H1 (cell line): ENCODE measurements at regions not wholly inside any gene's neighbourhood (a gene's known extent, or its start where the extent isn't known, plus 50 kb on each side); places are given as distances from the start of the nearest gene placed in this dataset.

ENCODE experiments used
- CTCF ChIA-PET: fragments of 300-600 bp; sonication (Branson Sonifier 250); formaldehyde crosslinking; loops from one replicate; lab custom pipeline; 2021; ENCODE audit not compliant: partially characterized antibody; lab: Charles Lee
- POLR2A ChIA-PET: fragments of 300-600 bp; sonication (Branson Sonifier 250); formaldehyde crosslinking; loops from one replicate; lab custom pipeline; 2021; ENCODE audit warnings: inconsistent platforms; ENCODE audit not compliant: partially characterized antibody; lab: Charles Lee
- DNase-seq, 2 experiments: peaks; one replicate each; pipeline versions ENCODE4 v3.0.0 to v3.0.0-alpha.2; 2010 to 2022; ENCODE audit warnings: low spot score in 2 of 2, low read depth in 1 of 2, mixed read lengths in 1 of 2
- FAIRE-seq: peaks from 2 replicates; lab custom pipeline; 2011; peaks lifted over from hg19 to GRCh38; lab: Jason Lieb, UNC
- H2AFZ ChIP-seq: 2 replicates; pipeline ENCODE4 v1.8.1; 2012; ENCODE audit warnings: low read length, inconsistent platforms
- H2AK5ac ChIP-seq: 2 replicates; pipeline ENCODE4 v1.6.1; 2013; ENCODE audit warnings: low read depth, low read length
- H2BK120ac ChIP-seq: replicated peaks from 2 replicates; pipeline ENCODE3; 2013; ENCODE audit warnings: low read depth, low read length, inconsistent platforms
- H2BK12ac ChIP-seq: 2 replicates; pipeline ENCODE4 v1.6.1; 2013; ENCODE audit warnings: low read depth, low read length
- H2BK15ac ChIP-seq: 2 replicates; pipeline ENCODE4 v1.6.1; 2013; ENCODE audit warnings: low read length
- H2BK20ac ChIP-seq: 2 replicates; pipeline ENCODE4 v1.6.1; 2013; ENCODE audit warnings: low read length
- H2BK5ac ChIP-seq: 2 replicates; pipeline ENCODE4 v1.6.1; 2013; ENCODE audit warnings: low read depth, low read length
- H3K14ac ChIP-seq: 2 replicates; pipeline ENCODE4 v1.6.1; 2013; ENCODE audit warnings: inconsistent platforms; ENCODE audit not compliant: insufficient read length
- H3K18ac ChIP-seq: 2 replicates; pipeline ENCODE4 v1.6.1; 2013; ENCODE audit warnings: low read length; ENCODE audit errors: extremely low read depth
- H3K23ac ChIP-seq: 2 replicates; pipeline ENCODE4 v1.6.1; 2013; ENCODE audit warnings: inconsistent platforms; ENCODE audit not compliant: insufficient read length
- H3K23me2 ChIP-seq: 2 replicates; pipeline ENCODE4 v1.6.1; 2013; ENCODE audit warnings: low read depth, low read length
- H3K27ac ChIP-seq: 2 replicates; pipeline ENCODE4 v1.6.1; 2011; ENCODE audit warnings: low read depth, low read length, inconsistent platforms
- H3K27me3 ChIP-seq, 4 experiments: replicated peaks in 1 of 4; 1 replicate in 1 of 4; 2 replicates in 3 of 4; pipeline versions ENCODE4 v1.6.1 to v1.8.1; 2011 to 2013; ENCODE audit warnings: low read length in 3 of 4, mild to moderate bottlenecking in 3 of 4, inconsistent platforms in 2 of 4, mixed read lengths in 2 of 4, moderate library complexity in 1 of 4; ENCODE audit not compliant: control insufficient read depth in 3 of 4, insufficient read depth in 3 of 4; ENCODE audit errors: extremely low read depth in 1 of 4
- H3K36me3 ChIP-seq, 4 experiments: 2 replicates each; pipeline versions ENCODE4 v1.6.1 to v1.8.1; 2011 to 2013; ENCODE audit warnings: mild to moderate bottlenecking in 4 of 4, low read length in 3 of 4, moderate library complexity in 2 of 4, control low read depth in 1 of 4, inconsistent platforms in 1 of 4; ENCODE audit not compliant: insufficient read depth in 4 of 4, control insufficient read depth in 2 of 4
- H3K4ac ChIP-seq: replicated peaks from 2 replicates; pipeline ENCODE3; 2013; ENCODE audit warnings: low read length, low read depth, mixed read lengths, inconsistent platforms; ENCODE audit not compliant: insufficient read length
- H3K4me1 ChIP-seq, 4 experiments: replicated peaks in 1 of 4; 1 replicate in 1 of 4; 2 replicates in 3 of 4; pipeline versions ENCODE4 v1.6.1 to v1.8.1; 2011 to 2013; ENCODE audit warnings: low read length in 3 of 4, inconsistent platforms in 2 of 4, mixed read lengths in 1 of 4; ENCODE audit not compliant: insufficient read depth in 4 of 4, control insufficient read depth in 3 of 4
- H3K4me2 ChIP-seq, 2 experiments: 2 replicates each; pipeline versions ENCODE4 v1.6.1 to v1.8.1; 2011 to 2013; ENCODE audit warnings: low read depth in 2 of 2, low read length in 2 of 2, control low read depth in 1 of 2, inconsistent platforms in 1 of 2, mild to moderate bottlenecking in 1 of 2; ENCODE audit not compliant: insufficient read depth in 1 of 2
- H3K4me3 ChIP-seq, 4 experiments: fragments of 200-600, 300-600 bp in 1 of 4; sonication (generic), shearing (Covaris generic), sonication (Bioruptor Twin) in 1 of 4; 2 replicates each; pipeline versions ENCODE4 v1.5.1 to v1.8.1; 2011 to 2016; ENCODE audit warnings: low read length in 4 of 4, low read depth in 3 of 4, control low read depth in 2 of 4, inconsistent platforms in 2 of 4, mild to moderate bottlenecking in 2 of 4, mixed read lengths in 1 of 4, moderate library complexity in 1 of 4; ENCODE audit not compliant: insufficient read depth in 2 of 4; ENCODE audit errors: extremely low read depth in 1 of 4
- H3K56ac ChIP-seq: replicated peaks from 2 replicates; pipeline ENCODE3; 2013; ENCODE audit warnings: low read depth, mild to moderate bottlenecking, mixed read lengths, low read length, inconsistent platforms; ENCODE audit not compliant: insufficient read length
- H3K79me1 ChIP-seq: 2 replicates; pipeline ENCODE4 v1.6.1; 2013; ENCODE audit warnings: low read depth, low read length, control low read depth
- H3K79me2 ChIP-seq, 2 experiments: 2 replicates each; pipeline versions ENCODE4 v1.6.1 to v1.8.1; 2012 to 2013; ENCODE audit warnings: low read length in 2 of 2, mild to moderate bottlenecking in 2 of 2, inconsistent platforms in 1 of 2; ENCODE audit not compliant: insufficient read depth in 2 of 2, control insufficient read depth in 1 of 2
- H3K9ac ChIP-seq, 4 experiments: replicated peaks in 1 of 4; 1 replicate in 1 of 4; 2 replicates in 3 of 4; pipeline versions ENCODE4 v1.6.1 to v1.8.1; 2011 to 2013; ENCODE audit warnings: low read depth in 3 of 4, low read length in 3 of 4, control low read depth in 2 of 4, mild to moderate bottlenecking in 2 of 4, moderate library complexity in 2 of 4, inconsistent platforms in 1 of 4; ENCODE audit errors: extremely low read depth in 1 of 4
- H3K9me3 ChIP-seq, 2 experiments: 2 replicates each; pipeline versions ENCODE4 v1.6.1 to v1.8.1; 2012 to 2013; ENCODE audit warnings: mild to moderate bottlenecking in 2 of 2, moderate library complexity in 2 of 2, control low read depth in 1 of 2, inconsistent platforms in 1 of 2, low read depth in 1 of 2, low read length in 1 of 2, mixed read lengths in 1 of 2; ENCODE audit not compliant: insufficient read depth in 2 of 2
- H4K20me1 ChIP-seq, 2 experiments: replicated peaks in 1 of 2; 2 replicates each; pipeline versions ENCODE3 to v1.8.1; 2011 to 2013; ENCODE audit warnings: inconsistent platforms in 2 of 2, low read length in 2 of 2, mild to moderate bottlenecking in 1 of 2; ENCODE audit not compliant: insufficient read depth in 2 of 2, control insufficient read depth in 1 of 2
- H4K5ac ChIP-seq: 2 replicates; pipeline ENCODE4 v1.6.1; 2013; ENCODE audit warnings: low read length, low read depth, mixed read lengths, inconsistent platforms; ENCODE audit not compliant: insufficient read length
- H4K8ac ChIP-seq: 2 replicates; pipeline ENCODE4 v1.8.0; 2013; ENCODE audit warnings: mild to moderate bottlenecking, moderate library complexity, low read length, inconsistent platforms; ENCODE audit not compliant: insufficient read depth; ENCODE audit errors: extremely low read depth
- H4K91ac ChIP-seq: replicated peaks from 2 replicates; pipeline ENCODE3; 2013; ENCODE audit warnings: low read length, mixed read lengths, inconsistent platforms; ENCODE audit not compliant: insufficient read length
- BRCA1 ChIP-seq: IDR thresholded peaks from 2 replicates; pipeline ENCODE4 v1.6.1; 2012; ENCODE audit warnings: low read depth, low read length, improper control_type of control experiment
- CTBP2 ChIP-seq: IDR thresholded peaks from 2 replicates; pipeline ENCODE4 v1.7.0; 2011; ENCODE audit warnings: borderline replicate concordance, mild to moderate bottlenecking, moderate library complexity, mixed read lengths, low read length; ENCODE audit not compliant: insufficient read depth, insufficient read length
- JUN ChIP-seq: IDR thresholded peaks from 2 replicates; pipeline ENCODE4 v1.6.1; 2011; ENCODE audit warnings: low read depth, mild to moderate bottlenecking, improper control_type of control experiment, low read length
- JUND ChIP-seq: IDR thresholded peaks from 2 replicates; pipeline ENCODE4 v1.6.1; 2011; ENCODE audit warnings: mild to moderate bottlenecking, improper control_type of control experiment, low read length
- MAFK ChIP-seq: IDR thresholded peaks from 2 replicates; pipeline ENCODE4 v1.6.1; 2012; ENCODE audit warnings: low read depth, mild to moderate bottlenecking, improper control_type of control experiment, low read length
- POLR2A ChIP-seq, 2 experiments: IDR thresholded peaks; 1 replicate in 1 of 2; 2 replicates in 1 of 2; pipeline ENCODE4 v1.6.1; 2011; ENCODE audit warnings: low read depth in 2 of 2, low read length in 2 of 2, mild to moderate bottlenecking in 2 of 2; ENCODE audit errors: control extremely low read depth in 1 of 2
- RAD21 ChIP-seq, 2 experiments: IDR thresholded peaks in 1 of 2; conservative IDR thresholded peaks in 1 of 2; 2 replicates each; pipeline ENCODE4 v1.6.1; 2011; ENCODE audit warnings: low read depth in 2 of 2, low read length in 2 of 2, improper control_type of control experiment in 1 of 2, inconsistent platforms in 1 of 2, mild to moderate bottlenecking in 1 of 2, moderate library complexity in 1 of 2
- TAF7 ChIP-seq: optimal IDR thresholded peaks from 2 replicates; pipeline ENCODE3; 2011; ENCODE audit warnings: low read depth, mild to moderate bottlenecking, inconsistent platforms, low read length, moderate library complexity, borderline replicate concordance
- TBP ChIP-seq: IDR thresholded peaks from 2 replicates; pipeline ENCODE4 v1.6.1; 2011; ENCODE audit warnings: low read depth, low read length, improper control_type of control experiment
- WGBS, 2 experiments: shearing (Covaris generic) in 1 of 2; methylation state at CpG; one replicate each; pipeline versions ENCODE4 v1.1.6 to v1.1.7; 2013 to 2015; ENCODE audit warnings: low lambda C conversion rate in 2 of 2, mixed read lengths in 2 of 2, inconsistent platforms in 1 of 2, low coverage in 1 of 2, missing lambda C conversion rate in 1 of 2; ENCODE audit not compliant: insufficient replicate concordance in 2 of 2, insufficient coverage in 1 of 2, insufficient read length in 1 of 2; ENCODE audit errors: extremely low coverage in 1 of 2, missing lambda C conversion rate in 1 of 2; 5-methylcytosine and 5-hydroxymethylcytosine counted together

GRCh38 chr3:69462022-69462825 is 76.3 kb upstream of the FRMD4B start:
- no peak overlapping the region for H3K4me2 ChIP-seq
- no peak overlapping the region for H3K27ac ChIP-seq
- H3K4me3 ChIP-seq: no peak overlapping the region
- H4K20me1 ChIP-seq: no peaks in the 10 kb centered on the region
- no peak overlapping the region for H2BK20ac ChIP-seq
- 92% methylated on average over 6 of the region's 6 CpGs; no CpG with 5 or more reads in 1 of the 2 experiments for WGBS, 2 experiments
- H2AFZ ChIP-seq: no peak overlapping the region
- H3K4me1 ChIP-seq: no peaks in the 10 kb centered on the region
- H2AK5ac ChIP-seq: no peak overlapping the region
- no peak overlapping the region for H4K91ac ChIP-seq
- H3K36me3 ChIP-seq: no peaks in the 10 kb centered on the region
- H3K18ac ChIP-seq: no peak overlapping the region
- H2BK12ac ChIP-seq: no peak overlapping the region
- H3K9ac ChIP-seq: no peak overlapping the region
- POLR2A ChIA-PET: no interaction called here
- H3K79me1 ChIP-seq: no peaks in the 10 kb centered on the region
- CTCF ChIA-PET: interaction anchor here (1.2 to 3.8 kb wide), 2 partner anchors 10 to 52 kb away, joined by 3 to 20 read pairs; no protein-coding TSS in a partner anchor
- no peak overlapping the region for H3K23ac ChIP-seq
- no peaks in the 10 kb centered on the region for H3K79me2 ChIP-seq
- DNase-seq: no peak
- H4K5ac ChIP-seq: no peak overlapping the region
- H3K56ac ChIP-seq: no peak overlapping the region
- H2BK15ac ChIP-seq: no peak overlapping the region
- no peak overlapping the region for H3K4ac ChIP-seq
- H3K23me2 ChIP-seq: no peaks in the 10 kb centered on the region
- no peak overlapping the region for H2BK120ac ChIP-seq
- no peaks in the 10 kb centered on the region for H3K27me3 ChIP-seq
- no peak overlapping the region for H4K8ac ChIP-seq
- TF ChIP-seq TAF7: no peak
- TF ChIP-seq POLR2A (IDR thresholded peaks at IDR 0.05; ENCODE audit: control extremely low read depth in 1 of 2, low read depth in 2 of 2, low read length in 2 of 2): no peak
- no peak for TF ChIP-seq MAFK
- no peak for TF ChIP-seq JUN
- no peak for TF ChIP-seq JUND
- no peak for TF ChIP-seq RAD21 (IDR thresholded peaks at IDR 0.05 in 1 of 2, conservative IDR thresholded peaks at IDR 0.05 in 1 of 2; ENCODE audit: low read depth in 2 of 2, low read length in 2 of 2)
- TF ChIP-seq CTBP2: no peak
- TF ChIP-seq BRCA1: no peak
- TF ChIP-seq TBP: no peak
- TF ChIP-seq, all 59 proteins: peak for 0
- Histone ChIP-seq H2BK5ac (no peak overlapping the region), H3K9me3 (no peaks in the 10 kb centered on the region), H3K14ac (no peak overlapping the region)
- FAIRE-seq: no peak
